NCI-H2196 treated with DMSO at 0.1 percent for 48 hours (cell line): ENCODE measurements at regions not wholly inside any gene's neighbourhood (a gene's known extent, or its start where the extent isn't known, plus 50 kb on each side); places are given as distances from the start of the nearest gene placed in this dataset.

ENCODE experiments used
- DNase-seq: peaks from one replicate; lab custom pipeline; 2025; ENCODE audit not compliant: unreplicated experiment; lab: John Stamatoyannopoulos, UW

GRCh38 chr9:79120941-79121340 is 450.8 kb upstream of the TLE4 start:
- peak; percentile 26 for DNase-seq

- no peak for DNase-seq
Observed at GRCh38 chr9:79123415-79123814, 448.4 kb upstream of the TLE4 start.

- no peak for DNase-seq
Observed at GRCh38 chr9:79127661-79128060, 444.1 kb upstream of the TLE4 start.

- peak; percentile 20 for DNase-seq
Observed at GRCh38 chr9:79129865-79130480, 441.8 kb upstream of the TLE4 start.

GRCh38 chr9:79131246-79131774 is 440.5 kb upstream of the TLE4 start:
- DNase-seq: no peak

GRCh38 chr9:79131824-79132377 is 439.9 kb upstream of the TLE4 start:
- no peak for DNase-seq

- DNase-seq: no peak
Observed at GRCh38 chr9:79134654-79135053, 437.1 kb upstream of the TLE4 start.

GRCh38 chr9:79135681-79136415 is 435.9 kb upstream of the TLE4 start:
- DNase-seq: no peak

GRCh38 chr9:79140751-79141150 is 431.0 kb upstream of the TLE4 start:
- no peak for DNase-seq

GRCh38 chr9:79143211-79143610 is 428.6 kb upstream of the TLE4 start:
- no peak for DNase-seq

- DNase-seq: no peak
Observed at GRCh38 chr9:79145442-79145841, 426.3 kb upstream of the TLE4 start.

GRCh38 chr9:79149585-79149984 is 422.2 kb upstream of the TLE4 start:
- no peak for DNase-seq

GRCh38 chr9:79151791-79152190 is 420.0 kb upstream of the TLE4 start:
- DNase-seq: no peak

GRCh38 chr9:79152306-79152705 is 419.5 kb upstream of the TLE4 start:
- DNase-seq: no peak

- no peak for DNase-seq
Observed at GRCh38 chr9:79154806-79155205, 417.0 kb upstream of the TLE4 start.

- no peak for DNase-seq
Observed at GRCh38 chr9:79155308-79155707, 416.5 kb upstream of the TLE4 start.

- no peak for DNase-seq
Observed at GRCh38 chr9:79163544-79163943, 408.2 kb upstream of the TLE4 start.

GRCh38 chr9:79164406-79164805 is 407.4 kb upstream of the TLE4 start:
- DNase-seq: no peak

- no peak for DNase-seq
Observed at GRCh38 chr9:79165020-79165780, 406.6 kb upstream of the TLE4 start.

- no peak for DNase-seq
Observed at GRCh38 chr9:79166005-79166404, 405.8 kb upstream of the TLE4 start.

- no peak for DNase-seq
Observed at GRCh38 chr9:79170643-79171042, 401.1 kb upstream of the TLE4 start.

GRCh38 chr9:79173932-79174331 is 397.8 kb upstream of the TLE4 start:
- DNase-seq: no peak
